K562 (cell line): ENCODE measurements at regions not wholly inside any gene's neighbourhood (a gene's known extent, or its start where the extent isn't known, plus 50 kb on each side); places are given as distances from the start of the nearest gene placed in this dataset.

Source experiments
- ATAC-seq: fragments of 200-7000 bp; cut with Tn5 transposase; 3 replicates; pipeline ENCODE4 v1.9.1; 2020; ENCODE audit warnings: moderate library complexity
- BruUV-seq: library from RNA; stranded (reverse); fragments of 400-500 nt; replicated peaks from 2 replicates; lab custom pipeline; 2021; lab: Mats Ljungman, UMichigan
- CTCF ChIA-PET: fragments of 300-600 bp; formaldehyde crosslinking; extraction: SDS; loops from one replicate; lab custom pipeline; 2021; ENCODE audit warnings: low intra/inter-chr PET ratio; lab: Yijun Ruan, JAX
- POLR2A ChIA-PET: fragments of 300-600, 350-650 bp; sonication (Branson Sonifier 250); formaldehyde crosslinking; extraction: SDS; loops from one replicate; lab custom pipeline; 2021; ENCODE audit warnings: antibody characterized with exemption, inconsistent platforms; lab: Yijun Ruan, JAX
- DNase-seq, 4 experiments: peaks; one replicate each; pipeline versions ENCODE4 v3.0.0 to v3.0.0-alpha.2; 2011 to 2018; ENCODE audit warnings: low spot score in 3 of 4, mixed read lengths in 3 of 4; ENCODE audit errors: extremely low read depth in 1 of 4
- FAIRE-seq: peaks from 2 replicates; lab custom pipeline; 2011; peaks lifted over from hg19 to GRCh38; lab: Jason Lieb, UNC
- H2AFZ ChIP-seq: 2 replicates; pipeline ENCODE4 v1.6.0; 2011; ENCODE audit warnings: low read depth, low read length, control low read depth, inconsistent platforms
- H3K27ac ChIP-seq: fragments of 200-600 bp; 3 replicates; pipeline ENCODE4 v1.8.0; 2011; ENCODE audit warnings: low read depth, mild to moderate bottlenecking, control low read depth, inconsistent platforms, low read length, moderate library complexity, mixed read lengths; ENCODE audit errors: extremely low read depth
- H3K27me3 ChIP-seq, 2 experiments: fragments of 300-600 bp in 1 of 2; 2 replicates in 1 of 2; 3 replicates in 1 of 2; pipeline versions ENCODE4 v1.6.0 to v1.8.0; 2011; ENCODE audit warnings: inconsistent platforms in 2 of 2, low read length in 2 of 2, mild to moderate bottlenecking in 1 of 2, mixed read lengths in 1 of 2, moderate library complexity in 1 of 2; ENCODE audit not compliant: control insufficient read depth in 2 of 2, insufficient read depth in 2 of 2
- H3K36me3 ChIP-seq: fragments of 300-600 bp; 3 replicates; pipeline ENCODE4 v1.8.0; 2011; ENCODE audit warnings: mild to moderate bottlenecking, low read length, inconsistent platforms; ENCODE audit not compliant: control insufficient read depth, insufficient read depth
- H3K4me1 ChIP-seq, 2 experiments: fragments of 200-600 bp in 1 of 2; replicated peaks in 1 of 2; 2 replicates in 1 of 2; 3 replicates in 1 of 2; pipeline versions ENCODE4 v1.5.1 to v1.8.0; 2011; ENCODE audit warnings: inconsistent platforms in 2 of 2, low read length in 2 of 2, mild to moderate bottlenecking in 1 of 2, mixed read lengths in 1 of 2, moderate library complexity in 1 of 2; ENCODE audit not compliant: control insufficient read depth in 2 of 2, insufficient read depth in 2 of 2
- H3K4me2 ChIP-seq: 2 replicates; pipeline ENCODE4 v1.6.1; 2011; ENCODE audit warnings: low read length, control low read depth, inconsistent platforms, mixed read lengths; ENCODE audit not compliant: insufficient read depth
- H3K4me3 ChIP-seq: fragments of 200-600 bp; sonication (generic), shearing (Covaris generic); 2 replicates; pipeline ENCODE4 v1.5.1; 2016; ENCODE audit warnings: control low read depth, inconsistent platforms
- H3K79me2 ChIP-seq: fragments of 200-600 bp; 3 replicates; pipeline ENCODE4 v1.8.0; 2011; ENCODE audit warnings: low read length, inconsistent platforms; ENCODE audit not compliant: control insufficient read depth, insufficient read depth
- H3K9ac ChIP-seq, 2 experiments: 2 replicates each; pipeline versions ENCODE4 v1.6.0 to v1.6.1; 2011; ENCODE audit warnings: low read depth in 2 of 2, low read length in 2 of 2, control low read depth in 1 of 2, inconsistent platforms in 1 of 2, mild to moderate bottlenecking in 1 of 2, mixed read lengths in 1 of 2; ENCODE audit not compliant: insufficient read depth in 1 of 2
- H3K9me1 ChIP-seq: one replicate; pipeline ENCODE4 v1.6.0; 2011; ENCODE audit warnings: inconsistent platforms, mild to moderate bottlenecking, low read length, moderate library complexity; ENCODE audit not compliant: control insufficient read depth, insufficient read depth
- H3K9me3 ChIP-seq: replicated peaks from 2 replicates; pipeline ENCODE4 v1.5.1; 2011; ENCODE audit warnings: low read depth, low read length, inconsistent platforms; ENCODE audit not compliant: control insufficient read depth, insufficient read depth
- H4K20me1 ChIP-seq: replicated peaks from 2 replicates; pipeline ENCODE4 v1.6.1; 2011; ENCODE audit warnings: low read length, inconsistent platforms, mixed read lengths; ENCODE audit not compliant: control insufficient read depth, insufficient read depth
- CBFA2T3 ChIP-seq: fragments of 450-650 bp; IDR thresholded peaks from 2 replicates; pipeline ENCODE4 v1.6.1; 2017
- ELF2 ChIP-seq: fragments of 250-450 bp; sonication (Bioruptor Pico); IDR thresholded peaks from 2 replicates; pipeline ENCODE4 v1.5.0; 2021; ENCODE audit warnings: mild to moderate bottlenecking
- FOXA1 ChIP-seq: fragments of 450-650 bp; IDR thresholded peaks from 2 replicates; pipeline ENCODE4 v1.6.1; 2016; ENCODE audit warnings: mild to moderate bottlenecking, borderline replicate concordance
- FUS ChIP-seq: fragments of 200-400 bp; formaldehyde crosslinking; optimal IDR thresholded peaks from 2 replicates; pipeline ENCODE3; 2017; ENCODE audit warnings: low read depth, low read length
- L3MBTL2 ChIP-seq: fragments of 450-650 bp; IDR thresholded peaks from 2 replicates; pipeline ENCODE4 v1.6.1; 2016; ENCODE audit warnings: mild to moderate bottlenecking, moderate library complexity
- MCM3 ChIP-seq: fragments of 450-650 bp; IDR thresholded peaks from 2 replicates; pipeline ENCODE4 v1.6.1; 2016
- NCOR1 ChIP-seq: fragments of 450-650 bp; IDR thresholded peaks from 2 replicates; pipeline ENCODE4 v1.6.1; 2016; ENCODE audit warnings: mild to moderate bottlenecking, moderate library complexity
- NR3C1 ChIP-seq: sonication (generic); formaldehyde crosslinking; IDR thresholded peaks from 2 replicates; pipeline ENCODE4 v1.8.1; 2022; ENCODE audit warnings: missing genetic modification reagents
- SAFB ChIP-seq: fragments of 200-400 bp; formaldehyde crosslinking; IDR thresholded peaks from 2 replicates; pipeline ENCODE4 v1.6.1; 2017; ENCODE audit warnings: low read depth, low read length, borderline replicate concordance
- SMAD3 ChIP-seq: fragments of 450-650 bp; formaldehyde crosslinking; conservative IDR thresholded peaks from 2 replicates; pipeline ENCODE4 v1.4.0; 2020; ENCODE audit warnings: mild to moderate bottlenecking
- ZBTB1 ChIP-seq: sonication (generic); formaldehyde crosslinking; IDR thresholded peaks from 2 replicates; pipeline ENCODE4 v1.8.1; 2023; ENCODE audit warnings: missing genetic modification reagents, low read depth, mild to moderate bottlenecking, borderline replicate concordance
- ZNF586 ChIP-seq: fragments of 450-650 bp; formaldehyde crosslinking; conservative IDR thresholded peaks from 2 replicates; pipeline ENCODE4 v1.4.0; 2020; ENCODE audit warnings: mild to moderate bottlenecking, moderate library complexity
- ZNF766 ChIP-seq: fragments of 200-800 bp; sonication (Bioruptor generic); conservative IDR thresholded peaks from 2 replicates; pipeline ENCODE4 v1.6.1; 2016; ENCODE audit warnings: missing genetic modification characterization, missing compliant biosample characterization
- WGBS: fragments of 100-300 bp; shearing (Covaris generic); methylation state at CpG from one replicate; pipeline ENCODE4 v1.1.6; 2016; ENCODE audit warnings: low coverage, mixed read lengths; ENCODE audit not compliant: insufficient coverage; ENCODE audit errors: missing lambda C conversion rate; 5-methylcytosine and 5-hydroxymethylcytosine counted together
- in situ Hi-C: fragments of 300-500 bp; cut with MboI; formaldehyde crosslinking; loops from 4 replicates; pipeline ENCODE4 v1.15.0; 2018; ENCODE audit warnings: inconsistent platforms, mixed read lengths
- intact Hi-C: fragments of 100-400 bp; cut with micrococcal nuclease; formaldehyde crosslinking; loops from 2 replicates; pipeline ENCODE4 v1.14.2; 2022
- TF ChIP-seq, protein P1 (sequence below): fragments of 450-650 bp; formaldehyde crosslinking; IDR thresholded peaks from 2 replicates; pipeline ENCODE4 v1.4.0; 2020; ENCODE audit warnings: mild to moderate bottlenecking, moderate library complexity

DNA sequence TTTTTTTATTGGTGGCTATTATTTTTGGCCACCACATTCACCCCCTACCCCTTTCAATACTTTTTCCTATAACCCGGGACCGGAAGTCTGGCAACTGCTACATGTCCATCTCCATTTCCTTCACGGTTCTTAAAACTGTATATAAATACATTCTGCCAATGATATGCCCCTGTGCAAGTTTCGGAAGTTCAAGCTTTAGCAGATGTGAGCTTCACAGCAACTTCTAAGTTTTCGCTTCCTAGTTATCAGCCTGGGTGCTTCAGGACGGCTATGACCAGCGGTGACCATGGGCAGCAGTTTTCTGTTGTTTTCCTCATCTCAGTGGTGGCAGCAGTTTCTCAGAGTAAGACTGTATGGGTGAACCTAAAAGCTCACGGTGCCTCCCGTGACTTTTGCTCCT lies 153.5 kb upstream of the NFE2L3 start:
- DNase-seq (no peak), ATAC-seq (no peak), FAIRE-seq (no peak)
- intact Hi-C loops (no loop called here), in situ Hi-C loops (loop anchor here (10.0 kb wide), 1 partner anchor 666 kb away; no protein-coding TSS in a partner anchor)
- Histone ChIP-seq H3K4me2 (no peak overlapping the region), H3K9me3 (no peaks in the 10 kb centered on the region), H2AFZ (no peak overlapping the region), H3K4me3 (no peak overlapping the region), H3K27ac (no peak overlapping the region), H3K27me3 (peaks cover 8 to 27% of the 10 kb centered on the region in 2 experiments; a peak in 3 of 5 replicates), H3K79me2 (no peaks in the 10 kb centered on the region), H4K20me1 (no peaks in the 10 kb centered on the region), H3K36me3 (no peaks in the 10 kb centered on the region), H3K4me1 (no peaks in the 10 kb centered on the region), H3K9me1 (no peaks in the 10 kb centered on the region), H3K9ac (no peak overlapping the region)
- POLR2A ChIA-PET, result interaction anchor here (1.0 to 1.2 kb wide), 3 partner anchors 9 to 40 kb away, joined by 3 read pairs; no protein-coding TSS in a partner anchor
- WGBS, result 4% methylated on average over 9 of the region's 9 CpGs
- BruUV-seq, result no TSS peak
- CTCF ChIA-PET, result no interaction called here
- TF ChIP-seq ELF2 (CRISPR knock-in tag) (no peak), FUS (no peak), MCM3 (no peak), L3MBTL2 (no peak)

DNA sequence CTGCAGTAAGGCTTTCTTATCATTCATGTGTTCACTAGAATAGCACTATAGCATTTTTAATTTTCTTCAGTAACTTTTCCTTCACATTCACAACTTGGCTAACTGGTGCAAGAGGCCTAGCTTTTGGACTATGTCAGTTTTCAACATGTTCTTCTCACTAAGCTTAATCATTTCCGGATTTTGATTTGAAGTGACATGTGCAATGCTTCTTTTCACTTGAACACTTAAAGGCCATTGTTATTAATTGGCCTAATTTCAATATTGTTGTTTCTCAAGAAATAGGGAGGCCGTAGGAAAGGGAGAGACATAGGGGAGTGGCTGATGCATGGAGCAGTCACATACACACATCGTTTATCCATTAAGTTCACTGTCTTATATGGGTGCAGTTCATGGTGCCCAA lies 151.2 kb upstream of the NFE2L3 start:
- no TSS peak for BruUV-seq
- Histone ChIP-seq H3K9me1 (no peaks in the 10 kb centered on the region), H2AFZ (no peak overlapping the region), H3K36me3 (no peaks in the 10 kb centered on the region), H3K9ac (no peak overlapping the region), H3K4me1 (no peaks in the 10 kb centered on the region), H3K4me2 (no peak overlapping the region), H3K79me2 (no peaks in the 10 kb centered on the region), H4K20me1 (no peaks in the 10 kb centered on the region), H3K27me3 (peaks cover 8 to 23% of the 10 kb centered on the region in 2 experiments; a peak in 3 of 5 replicates), H3K27ac (no peak overlapping the region), H3K9me3 (no peaks in the 10 kb centered on the region), H3K4me3 (no peak overlapping the region)
- CTCF ChIA-PET, result no interaction called here
- TF ChIP-seq, protein P1, sequence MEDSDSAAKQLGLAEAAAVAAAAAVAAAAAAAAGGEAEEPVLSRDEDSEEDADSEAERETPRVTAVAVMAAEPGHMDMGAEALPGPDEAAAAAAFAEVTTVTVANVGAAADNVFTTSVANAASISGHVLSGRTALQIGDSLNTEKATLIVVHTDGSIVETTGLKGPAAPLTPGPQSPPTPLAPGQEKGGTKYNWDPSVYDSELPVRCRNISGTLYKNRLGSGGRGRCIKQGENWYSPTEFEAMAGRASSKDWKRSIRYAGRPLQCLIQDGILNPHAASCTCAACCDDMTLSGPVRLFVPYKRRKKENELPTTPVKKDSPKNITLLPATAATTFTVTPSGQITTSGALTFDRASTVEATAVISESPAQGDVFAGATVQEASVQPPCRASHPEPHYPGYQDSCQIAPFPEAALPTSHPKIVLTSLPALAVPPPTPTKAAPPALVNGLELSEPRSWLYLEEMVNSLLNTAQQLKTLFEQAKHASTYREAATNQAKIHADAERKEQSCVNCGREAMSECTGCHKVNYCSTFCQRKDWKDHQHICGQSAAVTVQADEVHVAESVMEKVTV (CRISPR knock-in tag), result no peak
- TF ChIP-seq NR3C1 (CRISPR knock-in tag), result no peak
- no peak for TF ChIP-seq SMAD3 (CRISPR knock-in tag)
- TF ChIP-seq ZNF766 (CRISPR knock-in tag), result no peak
- TF ChIP-seq CBFA2T3, result no peak
- no peak for TF ChIP-seq FOXA1
- no peak for TF ChIP-seq NCOR1
- no peak for TF ChIP-seq ZNF586 (CRISPR knock-in tag)
- no peak for TF ChIP-seq SAFB
- TF ChIP-seq ZBTB1 (CRISPR knock-in tag), result no peak
- POLR2A ChIA-PET, result interaction anchor here (0.8 kb wide), 1 partner anchor 185 kb away, joined by 3 read pairs; no protein-coding TSS in a partner anchor
- 6% methylated on average over 3 of the region's 3 CpGs for WGBS
- intact Hi-C loops, result no loop called here
- FAIRE-seq, result no peak
- ATAC-seq, result no peak
- no peak for DNase-seq
- in situ Hi-C loops, result no loop called here
